ENCODE measurements at regions not wholly inside any gene's neighbourhood (a gene's known extent, or its start where the extent isn't known, plus 50 kb on each side); places are given as distances from the start of the nearest gene placed in this dataset.
A peak's percentile ranks its signal among the peaks of the same experiment; 100 is the strongest.

GRCh38 chr5:27290172-27290571 is 251.8 kb upstream of the CDH9 start:
- WGBS (ENCODE audit: extremely low coverage, insufficient read length, low lambda C conversion rate) = no CpG with 5 or more reads among the region's 1 CpG
- no peak overlapping the region for H2BK5ac ChIP-seq (ENCODE audit: insufficient read length, low read length)
- Mint-ChIP-seq H3K36me3 (ENCODE audit: insufficient read depth in 1 of 3, low read depth in 3 of 3) (peaks cover 14 to 32% (median 27%) of the 10 kb centered on the region in 3 experiments), H3K4me1 (peaks cover 4 to 5% of the 10 kb centered on the region in 2 experiments), H3K4me3 (no peak overlapping the region), H3K27me3 (ENCODE audit: low read depth) (no peaks in the 10 kb centered on the region), H3K9me3 (peaks cover 25 to 26% of the 10 kb centered on the region in 2 experiments), H3K27ac (peak overlapping the region in 1 of 3 experiments; percentile 84; a peak in 2 of 7 replicates)
- no peak overlapping the region for H3K4me2 ChIP-seq (ENCODE audit: insufficient read depth, insufficient read length, low read length)
- H4K20me1 ChIP-seq (ENCODE audit: control insufficient read depth, insufficient read depth, insufficient read length) = no peaks in the 10 kb centered on the region
- no peak overlapping the region for H2BK120ac ChIP-seq (ENCODE audit: low read depth, low read length, poor library complexity, severe bottlenecking)
- no peak overlapping the region for H3K18ac ChIP-seq (ENCODE audit: insufficient read length, low read depth, low read length)
- no peak overlapping the region for H3K4ac ChIP-seq (ENCODE audit: low read depth, low read length)
- H3K27me3 ChIP-seq (ENCODE audit: insufficient read depth, low read length) = no peaks in the 10 kb centered on the region
- H3K23me2 ChIP-seq (ENCODE audit: insufficient read length, low read depth, low read length, poor library complexity, severe bottlenecking) = no peaks in the 10 kb centered on the region
- H2BK12ac ChIP-seq (ENCODE audit: insufficient read length, low read depth, low read length) = no peak overlapping the region
- no peaks in the 10 kb centered on the region for H3K79me2 ChIP-seq (ENCODE audit: insufficient read depth, low read length)
- no peak for DNase-seq
- no peak overlapping the region for H3K56ac ChIP-seq (ENCODE audit: insufficient read length, low read depth, low read length)
- H3K23ac ChIP-seq (ENCODE audit: insufficient read length, low read depth, low read length) = no peak overlapping the region
- no peak overlapping the region for H3K9ac ChIP-seq (ENCODE audit: extremely low read depth, insufficient read length, low read length)
- peaks cover 14% of the 10 kb centered on the region for H3K9me3 ChIP-seq (ENCODE audit: control insufficient read depth, low read depth, low read length)
- H2AFZ ChIP-seq (ENCODE audit: low read length) = no peak overlapping the region
- no peaks in the 10 kb centered on the region for H3K79me1 ChIP-seq (ENCODE audit: insufficient read depth, low read depth, low read length, poor library complexity, severe bottlenecking)
- H3K14ac ChIP-seq (ENCODE audit: insufficient read depth, low read length) = no peak overlapping the region
- H3K4me1 ChIP-seq (ENCODE audit: insufficient read depth, low read length) = no peaks in the 10 kb centered on the region
- no peak overlapping the region for H4K91ac ChIP-seq (ENCODE audit: insufficient read length, low read depth, low read length)
- peak overlapping the region; percentile 57 for H3K27ac ChIP-seq (ENCODE audit: insufficient read length, low read depth, low read length)
- H2AK5ac ChIP-seq (ENCODE audit: insufficient read length, low read length) = no peak overlapping the region
- no peak overlapping the region for H4K8ac ChIP-seq (replicated peaks; ENCODE audit: insufficient read length, low read depth, low read length)
- TF ChIP-seq CTCF (conservative IDR thresholded peaks at IDR 0.05) = no peak
- no peak overlapping the region for H2BK20ac ChIP-seq (ENCODE audit: low read depth, low read length, poor library complexity, severe bottlenecking)
- H2BK15ac ChIP-seq (ENCODE audit: low read depth, low read length) = no peak overlapping the region
- no peak overlapping the region for H4K5ac ChIP-seq (ENCODE audit: insufficient read length, low read depth, low read length)
- H3T11ph ChIP-seq (ENCODE audit: low read length) = no peak overlapping the region

All from H9 (cell line).